Natural killer cell treated with Interleukin-12 subunit alpha and Interleukin-12 subunit beta and Interleukin-15 and Interleukin-18, amount 100 ng/mL, for 72 hours (primary cell): ENCODE measurements at regions not wholly inside any gene's neighbourhood (a gene's known extent, or its start where the extent isn't known, plus 50 kb on each side); places are given as distances from the start of the nearest gene placed in this dataset.
"Not testable (repeated sequence)": the region's sequence is repeated elsewhere in the genome, so short reads cannot be mapped to it uniquely, and the experiment has no call there.

Experiments
- ATAC-seq, 2 donors: fragments of 150-1000 bp; cut with Tn5 transposase in 1 of 2; sonication (Bioruptor Pico), chemical (Tn5 transposase) in 1 of 2; 2 replicates each; pipeline ENCODE4 v1.10.0; 2021
- DNase-seq: peaks from one replicate; pipeline ENCODE4 v3.0.0; 2022; ENCODE audit warnings: low spot score
- H3K27ac Mint-ChIP-seq, 2 donors: 1 replicate in 1 of 2; 2 replicates in 1 of 2; pipeline ENCODE4 v1.8.0; 2022; ENCODE audit warnings: mixed read lengths in 2 of 2, mild to moderate bottlenecking in 1 of 2, moderate library complexity in 1 of 2
- H3K27me3 Mint-ChIP-seq, 2 donors: 1 replicate in 1 of 2; 2 replicates in 1 of 2; pipeline ENCODE4 v1.8.0; 2022; ENCODE audit warnings: mixed read lengths in 2 of 2
- H3K36me3 Mint-ChIP-seq: one replicate; pipeline ENCODE4 v1.8.0; 2022; ENCODE audit warnings: mixed read lengths
- H3K4me1 Mint-ChIP-seq, 2 donors: 1 replicate in 1 of 2; 2 replicates in 1 of 2; pipeline ENCODE4 v1.8.0; 2022; ENCODE audit warnings: low read depth in 2 of 2, mixed read lengths in 2 of 2, mild to moderate bottlenecking in 1 of 2
- H3K4me3 Mint-ChIP-seq: one replicate; pipeline ENCODE4 v1.8.0; 2022; ENCODE audit warnings: mixed read lengths
- H3K9me3 Mint-ChIP-seq: 2 replicates; pipeline ENCODE4 v1.8.0; 2022; ENCODE audit warnings: mixed read lengths

GRCh38 chr6:133807501-133807900, 81.4 kb upstream of the TCF21 start:
- Mint-ChIP-seq H3K36me3 (no peaks in the 10 kb centered on the region), H3K4me1 (no peaks in the 10 kb centered on the region), H3K27me3 (peaks cover 6 to 37% of the 10 kb centered on the region in 2 donors), H3K9me3 (peaks cover 13% of the 10 kb centered on the region), H3K4me3 (no peak overlapping the region), H3K27ac (no peak overlapping the region)
- ATAC-seq (no peak), DNase-seq (no peak)

GRCh38 chr6:133809406-133809805, 79.5 kb upstream of the TCF21 start:
- no peak for ATAC-seq
- Mint-ChIP-seq H3K36me3 (no peaks in the 10 kb centered on the region), H3K4me3 (no peak overlapping the region), H3K27me3 (peaks cover 6 to 38% of the 10 kb centered on the region in 2 donors), H3K4me1 (no peaks in the 10 kb centered on the region), H3K27ac (no peak overlapping the region), H3K9me3 (peaks cover 13% of the 10 kb centered on the region)
- no peak for DNase-seq

GRCh38 chr6:133811557-133811956, 77.4 kb upstream of the TCF21 start:
- no peaks in the 10 kb centered on the region for H3K4me1 Mint-ChIP-seq
- H3K27ac Mint-ChIP-seq = no peak overlapping the region
- DNase-seq = no peak
- peaks cover 4% of the 10 kb centered on the region for H3K9me3 Mint-ChIP-seq
- H3K4me3 Mint-ChIP-seq = no peak overlapping the region
- ATAC-seq = no peak
- no peaks in the 10 kb centered on the region for H3K36me3 Mint-ChIP-seq
- peaks cover 5 to 31% of the 10 kb centered on the region in 2 donors for H3K27me3 Mint-ChIP-seq

GRCh38 chr6:133812446-133812845, 76.5 kb upstream of the TCF21 start:
- H3K4me1 Mint-ChIP-seq, H3K36me3 Mint-ChIP-seq: not testable (repeated sequence)

GRCh38 chr6:133814238-133814637, 74.7 kb upstream of the TCF21 start:
- peaks cover 5 to 24% of the 10 kb centered on the region in 2 donors for H3K27me3 Mint-ChIP-seq
- ATAC-seq (no peak), DNase-seq (no peak)
- H3K27ac Mint-ChIP-seq = no peak overlapping the region
- H3K4me1 Mint-ChIP-seq = no peaks in the 10 kb centered on the region
- no peaks in the 10 kb centered on the region for H3K36me3 Mint-ChIP-seq
- no peak overlapping the region for H3K4me3 Mint-ChIP-seq
- H3K9me3 Mint-ChIP-seq = peaks cover 4% of the 10 kb centered on the region

More at GRCh38 chr6:133812446-133812845, 76.5 kb upstream of the TCF21 start:
- not testable (repeated sequence) for DNase-seq, H3K9me3 Mint-ChIP-seq, ATAC-seq, H3K27ac Mint-ChIP-seq, H3K4me3 Mint-ChIP-seq
- H3K27me3 Mint-ChIP-seq = peaks cover 5 to 31% of the 10 kb centered on the region in 2 donors

GRCh38 chr6:133814797-133815196, 74.1 kb upstream of the TCF21 start:
- Mint-ChIP-seq H3K27ac (no peak overlapping the region), H3K4me1 (no peaks in the 10 kb centered on the region), H3K27me3 (peaks cover 5 to 24% of the 10 kb centered on the region in 2 donors), H3K36me3 (no peaks in the 10 kb centered on the region), H3K4me3 (no peak overlapping the region), H3K9me3 (peaks cover 4% of the 10 kb centered on the region)
- DNase-seq (no peak), ATAC-seq (no peak)

- Mint-ChIP-seq H3K36me3 (no peaks in the 10 kb centered on the region), H3K27ac (no peak overlapping the region), H3K27me3 (peaks cover 5 to 24% of the 10 kb centered on the region in 2 donors), H3K9me3 (peaks cover 4% of the 10 kb centered on the region), H3K4me3 (no peak overlapping the region), H3K4me1 (no peaks in the 10 kb centered on the region)
- DNase-seq (no peak), ATAC-seq (no peak)
These were observed 73.6 kb upstream of the TCF21 start for GRCh38 chr6:133815313-133815712.

GRCh38 chr6:133816171-133816570, 72.7 kb upstream of the TCF21 start:
- H3K27ac Mint-ChIP-seq = no peak overlapping the region
- H3K9me3 Mint-ChIP-seq = peaks cover 4% of the 10 kb centered on the region
- DNase-seq = no peak
- no peak for ATAC-seq
- H3K4me1 Mint-ChIP-seq = no peaks in the 10 kb centered on the region
- H3K36me3 Mint-ChIP-seq = no peaks in the 10 kb centered on the region
- peaks cover 5 to 25% of the 10 kb centered on the region in 2 donors for H3K27me3 Mint-ChIP-seq
- no peak overlapping the region for H3K4me3 Mint-ChIP-seq

- H3K4me3 Mint-ChIP-seq = no peak overlapping the region
- ATAC-seq (peak in 1 of 2 donors; percentile 32), DNase-seq (no peak)
- no peaks in the 10 kb centered on the region for H3K4me1 Mint-ChIP-seq
- peaks cover 4% of the 10 kb centered on the region for H3K9me3 Mint-ChIP-seq
- H3K27ac Mint-ChIP-seq = no peak overlapping the region
- peaks cover 5 to 23% of the 10 kb centered on the region in 2 donors for H3K27me3 Mint-ChIP-seq
- no peaks in the 10 kb centered on the region for H3K36me3 Mint-ChIP-seq
These were observed 71.4 kb upstream of the TCF21 start for GRCh38 chr6:133817460-133818047.

- Mint-ChIP-seq H3K9me3 (peaks cover 4% of the 10 kb centered on the region), H3K4me3 (no peak overlapping the region), H3K27ac (no peak overlapping the region), H3K27me3 (peaks cover 5 to 23% of the 10 kb centered on the region in 2 donors), H3K36me3 (no peaks in the 10 kb centered on the region), H3K4me1 (no peaks in the 10 kb centered on the region)
- ATAC-seq (no peak), DNase-seq (no peak)
These were observed 70.6 kb upstream of the TCF21 start for GRCh38 chr6:133818320-133818719.

- ATAC-seq = no peak
- Mint-ChIP-seq H3K9me3 (peaks cover 4% of the 10 kb centered on the region), H3K4me1 (no peaks in the 10 kb centered on the region), H3K36me3 (no peaks in the 10 kb centered on the region), H3K4me3 (no peak overlapping the region), H3K27me3 (peaks cover 4 to 14% of the 10 kb centered on the region in 2 donors), H3K27ac (no peak overlapping the region)
- DNase-seq = no peak
These were observed 68.7 kb upstream of the TCF21 start for GRCh38 chr6:133820208-133820607.

GRCh38 chr6:133827766-133828165, 61.1 kb upstream of the TCF21 start:
- no peak for DNase-seq
- H3K27ac Mint-ChIP-seq = no peak overlapping the region
- ATAC-seq = no peak
- peaks cover 0 to 6% of the 10 kb centered on the region in 2 donors for H3K27me3 Mint-ChIP-seq
- no peaks in the 10 kb centered on the region for H3K36me3 Mint-ChIP-seq
- H3K4me3 Mint-ChIP-seq = no peak overlapping the region
- H3K9me3 Mint-ChIP-seq = no peaks in the 10 kb centered on the region
- no peaks in the 10 kb centered on the region for H3K4me1 Mint-ChIP-seq

- Mint-ChIP-seq H3K27me3 (peaks cover 6 to 13% of the 10 kb centered on the region in 2 donors), H3K36me3 (no peaks in the 10 kb centered on the region), H3K4me1 (peaks cover 0 to under 1% of the 10 kb centered on the region in 2 donors), H3K4me3 (no peak overlapping the region), H3K27ac (no peak overlapping the region), H3K9me3 (no peaks in the 10 kb centered on the region)
- no peak for DNase-seq
- no peak for ATAC-seq
These were observed 55.0 kb upstream of the TCF21 start for GRCh38 chr6:133833949-133834359.

GRCh38 chr6:133834472-133835170, 54.3 kb upstream of the TCF21 start:
- no peak for ATAC-seq
- peaks cover 0 to 3% of the 10 kb centered on the region in 2 donors for H3K4me1 Mint-ChIP-seq
- no peaks in the 10 kb centered on the region for H3K36me3 Mint-ChIP-seq
- H3K27me3 Mint-ChIP-seq = peaks cover 10 to 20% of the 10 kb centered on the region in 2 donors
- H3K9me3 Mint-ChIP-seq = no peaks in the 10 kb centered on the region
- DNase-seq = no peak
- H3K27ac Mint-ChIP-seq = no peak overlapping the region
- no peak overlapping the region for H3K4me3 Mint-ChIP-seq
